GM12891 (cell line): ENCODE measurements at regions not wholly inside any gene's neighbourhood (a gene's known extent, or its start where the extent isn't known, plus 50 kb on each side); places are given as distances from the start of the nearest gene placed in this dataset.

Experiments used
- DNase-seq: peaks from one replicate; pipeline ENCODE4 v3.0.0; 2011; ENCODE audit warnings: low spot score; ENCODE audit not compliant: insufficient read length
- FAIRE-seq: peaks from 2 replicates; lab custom pipeline; 2011; peaks lifted over from hg19 to GRCh38; lab: Jason Lieb, UNC
- PAX5 ChIP-seq: IDR thresholded peaks from 2 replicates; pipeline ENCODE4 v1.6.1; 2011; ENCODE audit warnings: low read length, moderate library complexity, mild to moderate bottlenecking; ENCODE audit not compliant: insufficient read depth, severe bottlenecking
- POLR2A ChIP-seq: IDR thresholded peaks from 2 replicates; pipeline ENCODE4 v1.6.1; 2011; ENCODE audit warnings: low read depth, low read length, control low read depth
- POLR2AphosphoS5 ChIP-seq: IDR thresholded peaks from 2 replicates; pipeline ENCODE4 v1.6.1; 2011; ENCODE audit warnings: low read depth, low read length, control low read depth
- POU2F2 ChIP-seq: IDR thresholded peaks from 2 replicates; pipeline ENCODE4 v1.6.1; 2011; ENCODE audit warnings: low read depth, mild to moderate bottlenecking, control low read depth, low read length, moderate library complexity
- SPI1 ChIP-seq: IDR thresholded peaks from 2 replicates; pipeline ENCODE4 v1.6.1; 2011; ENCODE audit warnings: low read depth, low read length, control low read depth
- TAF1 ChIP-seq: IDR thresholded peaks from 2 replicates; pipeline ENCODE4 v1.6.1; 2011; ENCODE audit warnings: low read depth, low read length, control low read depth

GRCh38 chr5:2505217-2505616, 246.3 kb downstream of the IRX2 start:
- DNase-seq: no peak
- TF ChIP-seq PAX5 (no peak), SPI1 (no peak), POU2F2 (no peak), POLR2A (no peak), TAF1 (no peak), POLR2AphosphoS5 (no peak)
- FAIRE-seq: no peak

DNA sequence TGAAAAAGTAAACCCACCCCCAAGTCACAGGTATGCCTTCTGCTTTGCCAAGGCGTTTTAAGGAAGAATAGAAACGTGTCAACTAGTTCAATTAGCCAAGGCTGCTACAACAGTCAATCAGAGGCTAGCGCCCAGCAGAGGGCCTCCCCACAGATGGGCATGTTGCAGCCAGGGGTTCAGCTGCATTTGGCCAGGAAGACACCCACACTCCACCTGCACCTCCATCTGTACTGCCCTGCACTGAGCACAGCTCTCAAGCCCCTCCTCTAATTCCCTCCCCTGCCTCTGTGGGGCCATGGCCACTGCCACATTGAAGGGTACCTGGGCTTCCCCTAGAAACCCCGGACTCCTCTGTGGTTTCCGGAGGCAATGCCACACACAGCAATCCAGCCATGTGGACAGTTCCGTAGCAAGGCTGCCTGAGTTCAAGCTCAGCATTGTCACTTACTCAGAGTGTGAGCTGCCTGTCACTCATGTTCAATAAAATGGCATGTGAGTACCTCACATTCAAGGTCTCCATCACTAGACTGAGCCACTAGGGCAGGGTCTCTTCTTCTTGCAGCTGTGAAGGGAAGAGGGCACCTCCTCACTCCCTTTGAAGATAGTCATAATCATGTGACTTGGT, 248.4 kb downstream of the IRX2 start:
- no peak for TF ChIP-seq POLR2AphosphoS5
- no peak for TF ChIP-seq PAX5
- no peak for TF ChIP-seq POU2F2
- TF ChIP-seq SPI1: no peak
- TF ChIP-seq TAF1: no peak
- no peak for FAIRE-seq
- no peak for DNase-seq

DNA sequence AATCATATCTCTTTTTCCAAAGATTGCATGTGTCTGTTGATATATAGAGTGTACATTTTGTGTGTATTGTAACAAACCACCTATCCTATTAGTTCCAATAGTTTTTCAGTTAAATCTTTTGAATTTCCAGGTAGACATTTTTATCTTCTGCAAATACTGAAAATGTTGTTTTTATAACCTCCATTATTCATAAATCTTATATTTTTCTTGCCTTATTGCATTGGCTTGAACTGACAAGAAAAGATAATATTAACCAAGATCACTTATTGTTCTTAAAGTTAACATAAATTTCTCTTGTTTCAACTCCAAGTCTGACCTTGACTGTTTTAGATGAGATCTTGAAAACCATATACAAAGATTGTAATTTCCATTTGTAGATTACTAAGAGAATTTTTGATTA, 251.6 kb downstream of the IRX2 start:
- FAIRE-seq (no peak), DNase-seq (no peak)
- no peak for TF ChIP-seq POLR2A
- TF ChIP-seq SPI1: no peak
- no peak for TF ChIP-seq POLR2AphosphoS5
- TF ChIP-seq TAF1: no peak
- no peak for TF ChIP-seq PAX5
- no peak for TF ChIP-seq POU2F2

DNA sequence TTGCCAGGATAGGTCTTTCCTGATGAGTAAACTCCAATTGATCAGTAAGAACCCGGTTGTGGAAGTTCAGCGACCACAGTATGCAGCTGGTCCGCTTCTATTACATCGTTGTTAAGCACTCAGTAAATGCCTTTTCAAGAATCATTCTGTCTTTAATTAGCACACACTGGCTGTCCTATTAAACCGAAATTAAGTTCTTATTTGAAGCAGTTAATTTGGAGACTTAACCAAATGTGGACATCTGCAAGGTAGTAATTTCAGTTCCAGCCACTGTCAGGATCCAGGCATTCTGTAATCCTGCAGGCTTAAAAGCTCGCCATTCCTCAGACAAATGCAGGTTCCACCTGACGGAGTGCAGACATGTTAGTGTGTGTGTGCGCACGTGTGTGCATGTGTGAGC, 254.6 kb downstream of the IRX2 start:
- FAIRE-seq (no peak), DNase-seq (no peak)
- TF ChIP-seq TAF1: no peak
- TF ChIP-seq PAX5: no peak
- TF ChIP-seq SPI1: no peak
- TF ChIP-seq POLR2AphosphoS5: no peak
- no peak for TF ChIP-seq POLR2A
- no peak for TF ChIP-seq POU2F2

- TF ChIP-seq POU2F2 (no peak), SPI1 (no peak), POLR2A (no peak), PAX5 (no peak), POLR2AphosphoS5 (no peak), TAF1 (no peak)
- no peak for DNase-seq
- FAIRE-seq: no peak
Measured at GRCh38 chr5:2496126-2496525, 255.4 kb downstream of the IRX2 start.

DNA sequence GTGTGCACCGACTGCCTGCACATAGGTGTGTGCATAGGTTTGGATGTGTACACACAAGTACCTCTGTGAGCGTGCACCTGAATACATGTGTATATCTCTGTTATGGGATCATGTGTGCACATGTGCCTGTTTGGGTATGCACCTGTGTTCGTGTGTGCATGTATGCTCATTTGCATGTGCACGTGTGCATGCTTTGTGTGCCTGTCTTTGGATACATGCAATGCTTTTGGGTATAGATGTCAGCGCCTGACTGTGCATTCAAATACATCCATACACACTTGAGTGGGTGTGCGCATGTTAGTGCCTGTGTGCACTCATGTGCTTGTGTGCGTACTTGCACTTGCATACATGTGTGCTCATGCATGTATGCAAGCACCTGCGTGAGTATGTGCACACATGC, 258.1 kb downstream of the IRX2 start:
- DNase-seq: no peak
- no peak for FAIRE-seq
- TF ChIP-seq POU2F2 (no peak), POLR2A (no peak), SPI1 (no peak), POLR2AphosphoS5 (no peak), TAF1 (no peak), PAX5 (no peak)

DNA sequence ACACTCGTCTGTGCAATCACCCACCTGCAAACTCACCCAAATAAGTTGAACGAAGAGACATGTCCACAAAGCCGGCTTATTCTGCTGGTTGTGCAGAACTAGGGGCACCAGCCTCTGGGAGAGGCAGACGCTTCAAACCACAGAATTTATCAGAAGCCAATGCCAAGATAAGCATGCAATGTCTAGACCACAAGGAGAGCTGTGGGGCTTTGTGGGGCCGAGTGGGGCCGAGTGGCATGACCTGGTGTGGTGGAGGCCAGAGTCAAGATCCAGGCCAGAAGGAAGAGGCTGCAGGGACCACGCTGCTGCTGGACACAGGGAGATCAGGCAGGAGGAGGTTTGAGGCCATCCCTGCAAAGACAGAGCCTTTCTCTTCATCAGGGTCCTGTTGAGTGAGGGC, 259.0 kb downstream of the IRX2 start:
- FAIRE-seq (no peak), DNase-seq (no peak)
- TF ChIP-seq TAF1 (no peak), PAX5 (no peak), POLR2A (no peak), POU2F2 (no peak), POLR2AphosphoS5 (no peak), SPI1 (no peak)

DNA sequence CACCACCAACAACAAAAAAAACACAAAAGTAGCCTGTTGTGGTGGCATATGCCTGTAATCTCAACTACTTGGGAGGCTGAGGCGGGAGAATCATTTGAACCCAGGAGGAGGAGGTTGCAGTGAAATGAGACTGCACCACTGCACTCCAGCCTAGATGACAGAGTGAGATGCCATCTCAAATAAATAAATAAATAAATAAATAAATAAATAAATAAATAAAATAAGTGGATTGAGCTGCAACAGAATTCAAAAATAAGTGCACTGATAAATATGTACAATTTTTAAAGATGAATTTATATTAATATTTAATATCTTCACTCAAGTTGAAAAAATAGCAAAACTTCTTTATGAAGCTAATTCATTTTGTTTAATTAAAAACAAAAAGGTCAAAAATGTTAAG, 259.6 kb downstream of the IRX2 start:
- no peak for TF ChIP-seq SPI1
- TF ChIP-seq POLR2AphosphoS5: no peak
- no peak for TF ChIP-seq TAF1
- TF ChIP-seq PAX5: no peak
- TF ChIP-seq POLR2A: no peak
- no peak for TF ChIP-seq POU2F2
- no peak for DNase-seq
- FAIRE-seq: no peak

- FAIRE-seq (no peak), DNase-seq (no peak)
- no peak for TF ChIP-seq POLR2AphosphoS5
- no peak for TF ChIP-seq POU2F2
- TF ChIP-seq PAX5: no peak
Measured at GRCh38 chr5:2489306-2489705, 262.2 kb downstream of the IRX2 start.

DNA sequence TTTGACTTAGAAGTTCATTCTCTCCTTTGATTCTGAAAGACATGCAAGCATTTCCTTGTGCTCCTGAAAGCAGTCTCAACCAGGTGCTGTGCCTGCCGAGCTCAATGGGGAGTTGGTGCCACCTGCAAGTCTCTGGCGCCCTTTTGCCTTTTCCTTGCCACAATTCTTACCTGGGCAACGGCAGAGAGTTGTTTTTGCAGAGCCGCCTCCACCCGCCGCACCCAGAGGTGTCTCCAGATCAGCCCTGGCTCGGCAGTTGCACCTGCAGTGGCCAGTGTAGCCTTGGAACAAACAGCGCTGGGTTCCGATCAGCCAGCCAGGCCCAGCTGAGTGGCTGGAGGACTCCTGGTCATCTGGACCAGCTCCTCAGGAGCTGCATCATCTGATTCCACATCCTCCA, 262.9 kb downstream of the IRX2 start:
- FAIRE-seq (no peak), DNase-seq (no peak)
- TF ChIP-seq POU2F2 (no peak), TAF1 (no peak), SPI1 (no peak), POLR2A (no peak), PAX5 (no peak)
